ENCODE measurements at regions not wholly inside any gene's neighbourhood (a gene's known extent, or its start where the extent isn't known, plus 50 kb on each side); places are given as distances from the start of the nearest gene placed in this dataset.

DNA sequence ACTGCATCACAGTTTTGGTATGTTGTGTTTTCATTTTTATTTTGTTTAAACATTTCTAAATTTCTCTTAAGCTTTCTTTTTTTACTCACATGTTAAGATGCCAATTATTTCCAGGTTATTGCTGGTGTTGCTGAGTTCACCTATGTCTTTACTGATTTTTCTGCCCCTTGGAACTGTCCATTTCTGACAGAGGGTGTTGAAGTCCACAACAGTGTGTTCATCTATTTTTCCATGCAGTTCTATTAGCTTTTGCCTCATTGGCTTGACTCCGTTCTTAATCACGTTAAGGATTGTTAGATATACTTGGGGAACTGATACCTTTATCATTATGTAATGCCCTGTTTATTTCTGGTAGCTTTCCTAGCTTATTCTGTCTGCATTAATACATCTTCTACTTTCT is 158.0 kb upstream of the TCERG1L start:
- no peak for DNase-seq
- Histone ChIP-seq H3K27me3 (ENCODE audit: control insufficient read depth in 1 of 2, insufficient read depth in 2 of 2, low read length in 2 of 2) (peaks cover 0 to 4% of the 10 kb centered on the region in 2 experiments), H3K9me3 (ENCODE audit: control insufficient read depth in 1 of 2, insufficient read depth in 1 of 2, low read length in 2 of 2) (peaks cover 0 to 9% of the 10 kb centered on the region in 2 experiments), H3K27ac (ENCODE audit: low read depth in 1 of 2, low read length in 2 of 2) (no peak overlapping the region), H3K4me1 (ENCODE audit: insufficient read depth, low read length) (no peaks in the 10 kb centered on the region), H3K36me3 (ENCODE audit: insufficient read depth, low read length) (no peaks in the 10 kb centered on the region), H3K4me3 (ENCODE audit: low read length) (no peak overlapping the region)
- no peaks in the 10 kb centered on the region for H3K36me3 Mint-ChIP-seq (ENCODE audit: low read depth)
- intact Hi-C loops (cut with DNase I, micrococcal nuclease): no loop called here
- H3K4me1 Mint-ChIP-seq (ENCODE audit: low read depth): no peaks in the 10 kb centered on the region
- no peak overlapping the region for H3K27ac Mint-ChIP-seq
- ChIA-PET CTCF (no interaction called here), POLR2A (no interaction called here)
- TF ChIP-seq, protein P1, sequence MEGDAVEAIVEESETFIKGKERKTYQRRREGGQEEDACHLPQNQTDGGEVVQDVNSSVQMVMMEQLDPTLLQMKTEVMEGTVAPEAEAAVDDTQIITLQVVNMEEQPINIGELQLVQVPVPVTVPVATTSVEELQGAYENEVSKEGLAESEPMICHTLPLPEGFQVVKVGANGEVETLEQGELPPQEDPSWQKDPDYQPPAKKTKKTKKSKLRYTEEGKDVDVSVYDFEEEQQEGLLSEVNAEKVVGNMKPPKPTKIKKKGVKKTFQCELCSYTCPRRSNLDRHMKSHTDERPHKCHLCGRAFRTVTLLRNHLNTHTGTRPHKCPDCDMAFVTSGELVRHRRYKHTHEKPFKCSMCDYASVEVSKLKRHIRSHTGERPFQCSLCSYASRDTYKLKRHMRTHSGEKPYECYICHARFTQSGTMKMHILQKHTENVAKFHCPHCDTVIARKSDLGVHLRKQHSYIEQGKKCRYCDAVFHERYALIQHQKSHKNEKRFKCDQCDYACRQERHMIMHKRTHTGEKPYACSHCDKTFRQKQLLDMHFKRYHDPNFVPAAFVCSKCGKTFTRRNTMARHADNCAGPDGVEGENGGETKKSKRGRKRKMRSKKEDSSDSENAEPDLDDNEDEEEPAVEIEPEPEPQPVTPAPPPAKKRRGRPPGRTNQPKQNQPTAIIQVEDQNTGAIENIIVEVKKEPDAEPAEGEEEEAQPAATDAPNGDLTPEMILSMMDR (IDR thresholded peaks at IDR 0.05): no peak
- no peaks in the 10 kb centered on the region for H3K9me3 Mint-ChIP-seq
- H3K27me3 Mint-ChIP-seq: peaks cover 24% of the 10 kb centered on the region
- no peak for ATAC-seq (ENCODE audit: poor library complexity)
- H3K4me3 Mint-ChIP-seq: no peak overlapping the region

DNA sequence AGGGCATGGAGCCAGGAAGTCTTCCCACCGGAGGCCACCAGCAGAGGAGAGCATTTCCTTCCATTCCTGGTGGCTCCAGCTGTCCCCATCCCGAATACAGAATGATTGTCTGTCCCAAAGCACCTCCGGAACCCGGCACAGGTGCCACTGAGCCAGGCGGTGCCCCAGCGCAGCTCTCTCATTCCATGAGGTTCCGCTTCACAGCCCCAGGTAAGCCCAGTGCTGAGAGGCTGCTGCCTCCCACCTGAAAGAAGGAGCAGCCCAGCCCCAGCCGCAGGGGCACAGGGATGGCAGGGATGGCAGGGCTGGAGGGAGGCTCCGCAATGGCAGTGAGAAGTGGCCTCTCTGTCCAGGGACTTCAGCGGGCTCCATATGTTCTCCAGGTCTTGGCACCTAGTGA is 162.1 kb upstream of the TCERG1L start:
- Histone ChIP-seq H3K27me3 (ENCODE audit: control insufficient read depth in 1 of 2, insufficient read depth in 2 of 2, low read length in 2 of 2) (peaks cover 0 to 7% of the 10 kb centered on the region in 2 experiments), H3K9me3 (ENCODE audit: control insufficient read depth in 1 of 2, insufficient read depth in 1 of 2, low read length in 2 of 2) (peaks cover 0 to 26% of the 10 kb centered on the region in 2 experiments), H3K36me3 (ENCODE audit: insufficient read depth, low read length) (no peaks in the 10 kb centered on the region), H3K4me1 (ENCODE audit: insufficient read depth, low read length) (no peaks in the 10 kb centered on the region), H3K4me3 (ENCODE audit: low read length) (no peak overlapping the region), H3K27ac (ENCODE audit: low read depth in 1 of 2, low read length in 2 of 2) (no peak overlapping the region)
- DNase-seq (no peak), ATAC-seq (ENCODE audit: poor library complexity) (no peak)
- TF ChIP-seq, protein P1 (IDR thresholded peaks at IDR 0.05): no peak
- Mint-ChIP-seq H3K4me1 (ENCODE audit: low read depth) (no peaks in the 10 kb centered on the region), H3K36me3 (ENCODE audit: low read depth) (no peaks in the 10 kb centered on the region), H3K27ac (no peak overlapping the region), H3K4me3 (no peak overlapping the region), H3K9me3 (no peaks in the 10 kb centered on the region), H3K27me3 (peaks cover 22% of the 10 kb centered on the region)
- intact Hi-C loops (cut with DNase I, micrococcal nuclease): no loop called here
- CTCF ChIA-PET: no interaction called here
- POLR2A ChIA-PET: no interaction called here

DNA sequence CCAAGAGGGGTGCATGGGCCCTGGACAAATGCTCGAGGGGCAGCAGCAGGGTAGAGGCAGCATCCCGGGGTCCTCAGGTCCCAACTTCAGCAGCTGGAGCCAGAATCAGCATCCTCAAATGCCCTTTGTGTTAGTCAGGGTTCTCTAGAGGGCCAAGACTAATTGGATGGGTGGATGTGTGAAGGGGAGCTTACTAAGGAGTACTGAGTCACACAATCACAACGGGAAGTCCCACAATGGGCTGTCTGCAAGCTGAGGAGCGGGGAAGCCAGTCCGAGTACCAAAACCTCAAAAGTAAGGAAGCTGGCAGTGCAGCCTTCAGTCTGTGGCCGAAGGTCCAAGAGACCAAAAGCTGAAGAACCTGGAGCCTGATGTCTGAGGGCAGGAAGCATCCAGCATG is 162.9 kb upstream of the TCERG1L start:
- Mint-ChIP-seq H3K27me3 (peaks cover 22% of the 10 kb centered on the region), H3K4me3 (no peak overlapping the region), H3K27ac (no peak overlapping the region), H3K36me3 (ENCODE audit: low read depth) (no peaks in the 10 kb centered on the region), H3K9me3 (no peaks in the 10 kb centered on the region), H3K4me1 (ENCODE audit: low read depth) (no peaks in the 10 kb centered on the region)
- no peak overlapping the region for H3K4me3 ChIP-seq (ENCODE audit: low read length)
- intact Hi-C loops (cut with DNase I, micrococcal nuclease): no loop called here
- H3K36me3 ChIP-seq (ENCODE audit: insufficient read depth, low read length): no peaks in the 10 kb centered on the region
- POLR2A ChIA-PET: no interaction called here
- ATAC-seq (ENCODE audit: poor library complexity) (no peak), DNase-seq (no peak)
- peaks cover 0 to 9% of the 10 kb centered on the region in 2 experiments for H3K27me3 ChIP-seq (ENCODE audit: control insufficient read depth in 1 of 2, insufficient read depth in 2 of 2, low read length in 2 of 2)
- peaks cover 0 to 28% of the 10 kb centered on the region in 2 experiments for H3K9me3 ChIP-seq (ENCODE audit: control insufficient read depth in 1 of 2, insufficient read depth in 1 of 2, low read length in 2 of 2)
- CTCF ChIA-PET: no interaction called here
- H3K27ac ChIP-seq (ENCODE audit: low read depth in 1 of 2, low read length in 2 of 2): no peak overlapping the region
- no peaks in the 10 kb centered on the region for H3K4me1 ChIP-seq (ENCODE audit: insufficient read depth, low read length)
- TF ChIP-seq, protein P1 (IDR thresholded peaks at IDR 0.05): no peak
